Activated naive CD8-positive, alpha-beta T cell treated with anti-CD3 and anti-CD28 coated beads, Interleukin-2, amount 50 U/mL, for 24 hours (primary cell): ENCODE measurements at regions not wholly inside any gene's neighbourhood (a gene's known extent, or its start where the extent isn't known, plus 50 kb on each side); places are given as distances from the start of the nearest gene placed in this dataset.

ENCODE experiments used
- ATAC-seq: fragments of 150-1000 bp; cut with Tn5 transposase; one replicate; pipeline ENCODE4 v1.10.0; 2021
- DNase-seq: peaks from one replicate; pipeline ENCODE4 v3.0.0; 2021
- H3K27ac Mint-ChIP-seq: one replicate; pipeline ENCODE4 v1.8.0; 2021; ENCODE audit warnings: mild to moderate bottlenecking, mixed read lengths
- H3K27me3 Mint-ChIP-seq: one replicate; pipeline ENCODE4 v1.8.0; 2021; ENCODE audit warnings: mixed read lengths
- H3K36me3 Mint-ChIP-seq: one replicate; pipeline ENCODE4 v1.8.0; 2021; ENCODE audit warnings: low read depth, mixed read lengths
- H3K4me1 Mint-ChIP-seq: one replicate; pipeline ENCODE4 v1.8.0; 2021; ENCODE audit warnings: mixed read lengths
- H3K4me3 Mint-ChIP-seq: one replicate; pipeline ENCODE4 v1.8.0; 2021; ENCODE audit warnings: mild to moderate bottlenecking, moderate library complexity, mixed read lengths
- H3K9me3 Mint-ChIP-seq: one replicate; pipeline ENCODE4 v1.8.0; 2021; ENCODE audit warnings: mixed read lengths

DNA sequence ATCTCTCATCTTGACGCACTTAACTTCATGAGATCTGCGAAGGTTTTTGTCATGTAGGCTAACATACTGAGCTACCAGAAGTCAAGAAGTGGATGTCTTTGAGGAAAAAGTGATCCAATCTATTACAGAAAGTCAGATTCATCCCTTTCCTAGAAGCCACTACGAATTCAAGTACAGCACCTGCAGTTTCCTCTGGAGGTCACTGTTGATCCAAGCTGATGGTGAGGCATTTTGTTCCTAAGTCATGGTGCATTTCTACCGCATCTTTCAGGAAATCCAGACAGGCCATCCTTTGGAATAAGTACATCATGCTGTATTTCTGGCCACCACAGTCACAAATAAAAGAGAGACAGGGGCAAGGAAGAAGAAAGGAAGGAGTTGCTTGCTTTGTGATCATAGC lies 541.0 kb downstream of the CDY2B start:
- ATAC-seq = no peak
- Mint-ChIP-seq H3K27ac (no peak overlapping the region), H3K9me3 (peaks cover 15% of the 10 kb centered on the region), H3K27me3 (no peaks in the 10 kb centered on the region), H3K36me3 (no peaks in the 10 kb centered on the region), H3K4me1 (no peaks in the 10 kb centered on the region), H3K4me3 (no peak overlapping the region)
- no peak for DNase-seq

DNA sequence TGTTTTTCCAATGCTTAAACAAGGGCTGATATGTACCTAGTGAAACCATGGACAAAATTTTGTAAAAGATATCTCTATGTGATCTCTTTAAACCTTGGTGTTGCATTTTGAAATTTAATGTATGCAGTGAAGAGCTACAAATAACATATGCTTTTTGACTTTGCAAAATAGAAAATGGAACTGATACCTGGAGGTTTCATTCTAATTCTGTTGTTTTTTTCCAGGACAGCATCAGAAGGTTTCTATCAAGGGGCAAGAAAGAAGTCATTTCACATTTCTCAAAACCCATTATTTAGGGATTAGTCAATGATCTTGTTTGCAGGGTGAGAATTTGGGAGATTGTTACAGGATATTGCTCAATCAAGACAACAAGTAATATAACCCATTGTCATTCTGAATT lies 549.3 kb downstream of the CDY2B start:
- Mint-ChIP-seq H3K27ac (no peak overlapping the region), H3K9me3 (no peaks in the 10 kb centered on the region), H3K36me3 (no peaks in the 10 kb centered on the region), H3K4me1 (no peaks in the 10 kb centered on the region), H3K4me3 (no peak overlapping the region), H3K27me3 (no peaks in the 10 kb centered on the region)
- ATAC-seq (no peak), DNase-seq (no peak)

GRCh38 chrY:17319916-17320315 lies 560.1 kb downstream of the CDY2B start:
- ATAC-seq (no peak), DNase-seq (no peak)
- Mint-ChIP-seq H3K9me3 (no peaks in the 10 kb centered on the region), H3K27me3 (no peaks in the 10 kb centered on the region), H3K36me3 (no peaks in the 10 kb centered on the region), H3K4me3 (no peak overlapping the region), H3K4me1 (no peaks in the 10 kb centered on the region), H3K27ac (no peak overlapping the region)

- Mint-ChIP-seq H3K27ac (no peak overlapping the region), H3K9me3 (no peaks in the 10 kb centered on the region), H3K27me3 (no peaks in the 10 kb centered on the region), H3K36me3 (no peaks in the 10 kb centered on the region), H3K4me3 (no peak overlapping the region), H3K4me1 (no peaks in the 10 kb centered on the region)
- no peak for DNase-seq
- no peak for ATAC-seq
Measured at GRCh38 chrY:17318631-17319030, 561.4 kb downstream of the CDY2B start.

DNA sequence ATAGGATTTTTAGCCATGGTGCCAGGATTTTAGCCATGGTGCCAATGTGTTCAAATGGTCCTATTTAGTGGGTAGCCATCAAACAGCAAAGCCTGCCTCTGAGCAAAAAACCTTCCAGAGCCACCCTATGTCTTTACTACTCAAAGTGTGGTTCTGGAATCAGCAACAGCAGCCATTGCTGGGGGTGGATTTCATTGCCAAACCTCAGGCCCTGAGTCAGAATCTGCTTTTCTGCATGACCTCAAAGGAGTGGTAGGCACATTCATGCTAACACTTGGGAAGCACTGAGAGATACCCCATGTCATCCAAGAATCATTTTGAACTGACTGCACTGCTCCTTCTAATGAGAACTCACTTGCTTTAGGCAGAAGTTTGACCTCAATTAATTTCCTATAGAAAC lies 603.0 kb downstream of the CDY2B start:
- Mint-ChIP-seq H3K36me3 (no peaks in the 10 kb centered on the region), H3K4me1 (no peaks in the 10 kb centered on the region), H3K27ac (no peak overlapping the region), H3K9me3 (no peaks in the 10 kb centered on the region), H3K4me3 (no peak overlapping the region), H3K27me3 (no peaks in the 10 kb centered on the region)
- ATAC-seq = no peak
- no peak for DNase-seq

GRCh38 chrY:17259497-17259896 lies 620.5 kb downstream of the CDY2B start:
- Mint-ChIP-seq H3K27ac (no peak overlapping the region), H3K27me3 (no peaks in the 10 kb centered on the region), H3K4me1 (no peaks in the 10 kb centered on the region), H3K36me3 (no peaks in the 10 kb centered on the region), H3K4me3 (no peak overlapping the region), H3K9me3 (no peaks in the 10 kb centered on the region)
- ATAC-seq = no peak
- DNase-seq = no peak

DNA sequence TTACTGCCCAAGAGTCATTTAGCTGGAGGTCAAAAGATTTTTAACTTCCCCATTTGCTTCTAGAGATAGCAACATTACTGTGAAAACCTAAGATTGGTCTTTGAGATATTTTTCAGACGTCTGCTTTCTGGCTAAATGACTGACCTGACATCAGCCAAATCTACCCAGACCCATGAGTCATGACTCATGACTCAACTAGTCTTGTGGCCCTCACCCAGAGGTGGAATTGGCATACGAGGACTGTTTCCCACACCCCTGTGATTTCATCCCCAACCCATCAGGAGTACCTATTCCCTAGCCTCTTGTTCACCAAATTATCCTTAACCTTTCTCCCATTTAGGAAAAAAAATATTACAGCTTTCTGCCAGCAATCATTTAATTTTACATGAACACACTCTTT lies 641.6 kb downstream of the CDY2B start:
- no peaks in the 10 kb centered on the region for H3K4me1 Mint-ChIP-seq
- no peak for DNase-seq
- no peaks in the 10 kb centered on the region for H3K36me3 Mint-ChIP-seq
- ATAC-seq = no peak
- H3K27ac Mint-ChIP-seq = no peak overlapping the region
- H3K27me3 Mint-ChIP-seq = no peaks in the 10 kb centered on the region
- no peak overlapping the region for H3K4me3 Mint-ChIP-seq
- peaks cover 4% of the 10 kb centered on the region for H3K9me3 Mint-ChIP-seq

DNA sequence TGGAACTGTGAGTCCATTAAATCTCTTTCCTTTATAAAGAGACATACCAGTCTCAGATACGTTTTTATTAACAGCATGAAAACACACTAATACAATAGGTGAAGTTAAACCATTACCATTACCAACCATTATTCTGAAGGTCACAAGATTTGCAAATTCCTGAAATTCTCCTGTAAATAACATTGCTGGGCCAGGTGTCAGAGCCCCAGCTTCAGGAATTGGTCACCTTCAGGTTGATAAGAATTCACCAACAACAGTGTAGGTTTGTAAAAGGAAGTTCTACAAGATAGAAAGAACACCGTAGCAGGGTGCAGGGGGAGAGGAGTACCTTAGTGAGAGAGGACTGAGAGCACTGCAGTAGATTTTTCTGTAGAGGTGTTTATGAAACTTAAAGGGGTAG lies 644.3 kb downstream of the CDY2B start:
- DNase-seq (no peak), ATAC-seq (no peak)
- no peak overlapping the region for H3K27ac Mint-ChIP-seq
- no peaks in the 10 kb centered on the region for H3K27me3 Mint-ChIP-seq
- no peaks in the 10 kb centered on the region for H3K9me3 Mint-ChIP-seq
- H3K4me1 Mint-ChIP-seq = no peaks in the 10 kb centered on the region
- no peaks in the 10 kb centered on the region for H3K36me3 Mint-ChIP-seq
- no peak overlapping the region for H3K4me3 Mint-ChIP-seq

DNA sequence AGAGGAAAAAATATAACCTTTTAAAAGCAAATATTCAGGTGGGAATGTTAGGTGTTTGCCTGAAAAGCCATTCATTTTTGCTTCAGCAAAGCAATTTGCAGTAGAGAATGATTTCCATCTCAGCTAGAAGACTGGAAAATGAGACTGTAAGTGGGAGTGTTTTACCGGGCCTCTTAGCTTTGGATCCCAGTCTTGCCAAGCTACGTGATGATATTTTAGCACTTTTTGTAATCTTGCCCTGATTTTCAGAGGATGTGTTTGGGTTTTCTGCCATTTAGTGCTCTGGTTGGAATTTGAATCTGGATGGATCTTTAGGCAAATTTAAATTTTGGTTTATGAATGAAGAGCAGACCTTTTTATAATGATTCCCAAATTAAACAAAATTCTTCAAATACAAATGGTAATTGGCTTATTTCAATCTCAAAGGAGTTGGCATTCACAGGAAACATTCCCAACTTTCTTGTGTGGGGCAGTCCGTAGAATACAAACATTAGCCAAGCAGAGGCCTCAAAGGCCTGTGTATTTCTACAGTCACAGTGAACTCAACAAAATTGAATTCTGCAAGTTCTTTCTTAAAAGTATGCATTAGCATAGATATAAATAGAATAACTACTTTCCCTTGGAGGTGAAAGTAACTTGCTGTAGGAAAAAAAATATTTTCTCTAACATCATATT lies 646.4 kb downstream of the CDY2B start:
- Mint-ChIP-seq H3K27ac (no peak overlapping the region), H3K9me3 (no peaks in the 10 kb centered on the region), H3K4me3 (no peak overlapping the region), H3K36me3 (no peaks in the 10 kb centered on the region), H3K4me1 (no peaks in the 10 kb centered on the region), H3K27me3 (no peaks in the 10 kb centered on the region)
- DNase-seq = no peak
- no peak for ATAC-seq

- H3K36me3 Mint-ChIP-seq = no peaks in the 10 kb centered on the region
- H3K27ac Mint-ChIP-seq = no peak overlapping the region
- ATAC-seq (no peak), DNase-seq (no peak)
- H3K4me1 Mint-ChIP-seq = no peaks in the 10 kb centered on the region
- no peaks in the 10 kb centered on the region for H3K9me3 Mint-ChIP-seq
- no peak overlapping the region for H3K4me3 Mint-ChIP-seq
- no peaks in the 10 kb centered on the region for H3K27me3 Mint-ChIP-seq
Measured at GRCh38 chrY:17231994-17232393, 648.0 kb downstream of the CDY2B start.

DNA sequence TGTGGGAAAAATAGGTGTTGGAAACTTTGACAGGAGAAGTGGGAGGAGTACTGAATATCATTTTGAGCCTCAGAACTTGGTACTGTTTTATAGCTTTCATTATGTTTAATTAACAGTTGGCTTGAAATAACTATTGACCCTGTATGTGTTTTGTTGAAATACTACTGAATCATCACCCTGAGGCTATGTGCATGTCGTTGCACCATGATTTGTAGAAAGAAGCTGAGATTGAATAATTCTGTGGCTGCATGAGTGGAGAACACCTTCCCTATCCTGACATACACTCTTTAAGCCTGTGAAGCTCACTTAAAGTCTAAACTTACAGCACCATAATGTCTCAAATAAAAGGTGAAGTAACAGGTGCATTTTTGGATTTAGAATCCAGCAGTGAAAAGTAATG lies 656.5 kb downstream of the CDY2B start:
- no peaks in the 10 kb centered on the region for H3K36me3 Mint-ChIP-seq
- peaks cover 4% of the 10 kb centered on the region for H3K9me3 Mint-ChIP-seq
- H3K4me3 Mint-ChIP-seq = no peak overlapping the region
- no peak for DNase-seq
- no peak overlapping the region for H3K27ac Mint-ChIP-seq
- no peaks in the 10 kb centered on the region for H3K27me3 Mint-ChIP-seq
- no peak for ATAC-seq
- H3K4me1 Mint-ChIP-seq = no peaks in the 10 kb centered on the region

DNA sequence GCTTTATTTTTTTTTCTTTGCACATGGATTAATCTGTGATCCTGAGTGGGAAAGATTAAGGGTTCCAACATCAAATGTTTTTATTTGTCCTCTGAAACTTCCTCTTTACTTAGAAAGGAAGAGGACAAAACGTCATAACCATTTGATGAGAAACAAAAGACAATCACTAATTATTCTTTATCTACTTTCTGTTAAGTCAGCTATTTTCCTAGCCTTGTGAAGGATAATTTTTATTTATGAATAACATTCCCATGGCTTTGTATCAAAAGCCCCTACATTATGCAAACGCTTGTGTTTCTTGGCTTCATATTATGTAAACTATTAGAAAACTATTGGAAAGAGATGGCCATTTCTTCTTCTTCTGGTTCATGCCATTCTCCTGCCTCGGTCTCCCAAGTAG lies 677.6 kb downstream of the CDY2B start:
- Mint-ChIP-seq H3K9me3 (no peaks in the 10 kb centered on the region), H3K27ac (no peak overlapping the region), H3K4me3 (no peak overlapping the region), H3K36me3 (no peaks in the 10 kb centered on the region), H3K27me3 (no peaks in the 10 kb centered on the region), H3K4me1 (no peaks in the 10 kb centered on the region)
- ATAC-seq (no peak), DNase-seq (no peak)

DNA sequence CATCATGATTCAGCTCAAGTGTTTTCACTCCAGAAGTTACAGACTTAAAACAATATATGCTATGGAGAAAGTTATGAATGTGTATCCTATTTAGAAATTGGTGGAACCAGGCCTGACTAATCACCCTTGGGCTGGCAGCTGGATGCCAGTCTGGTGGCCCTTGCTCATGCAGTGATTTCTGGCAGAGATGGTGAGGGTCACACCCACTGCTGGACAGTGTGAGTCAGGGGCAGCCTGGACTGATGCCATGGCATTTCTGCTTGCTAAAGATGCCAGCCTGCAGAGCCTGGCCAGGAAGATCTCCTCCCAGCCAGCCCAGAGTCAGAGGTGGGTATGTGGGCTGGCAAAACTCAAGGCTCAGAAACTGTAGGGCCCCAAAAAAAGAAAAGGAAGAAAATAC lies 695.7 kb downstream of the CDY2B start:
- Mint-ChIP-seq H3K4me3 (no peak overlapping the region), H3K9me3 (no peaks in the 10 kb centered on the region), H3K27me3 (no peaks in the 10 kb centered on the region), H3K27ac (no peak overlapping the region), H3K36me3 (no peaks in the 10 kb centered on the region), H3K4me1 (no peaks in the 10 kb centered on the region)
- ATAC-seq (no peak), DNase-seq (no peak)

GRCh38 chrY:17166881-17167280 lies 713.1 kb downstream of the CDY2B start:
- ATAC-seq (no peak), DNase-seq (no peak)
- no peaks in the 10 kb centered on the region for H3K4me1 Mint-ChIP-seq

GRCh38 chrY:17122166-17122565 lies 757.9 kb downstream of the CDY2B start:
- Mint-ChIP-seq H3K4me1 (no peaks in the 10 kb centered on the region), H3K36me3 (no peaks in the 10 kb centered on the region), H3K27me3 (no peaks in the 10 kb centered on the region), H3K9me3 (peaks cover 4% of the 10 kb centered on the region), H3K27ac (no peak overlapping the region), H3K4me3 (no peak overlapping the region)
- no peak for DNase-seq
- no peak for ATAC-seq

More at GRCh38 chrY:17166881-17167280, 713.1 kb downstream of the CDY2B start:
- Mint-ChIP-seq H3K27ac (no peak overlapping the region), H3K9me3 (no peaks in the 10 kb centered on the region), H3K27me3 (no peaks in the 10 kb centered on the region), H3K36me3 (no peaks in the 10 kb centered on the region), H3K4me3 (no peak overlapping the region)

DNA sequence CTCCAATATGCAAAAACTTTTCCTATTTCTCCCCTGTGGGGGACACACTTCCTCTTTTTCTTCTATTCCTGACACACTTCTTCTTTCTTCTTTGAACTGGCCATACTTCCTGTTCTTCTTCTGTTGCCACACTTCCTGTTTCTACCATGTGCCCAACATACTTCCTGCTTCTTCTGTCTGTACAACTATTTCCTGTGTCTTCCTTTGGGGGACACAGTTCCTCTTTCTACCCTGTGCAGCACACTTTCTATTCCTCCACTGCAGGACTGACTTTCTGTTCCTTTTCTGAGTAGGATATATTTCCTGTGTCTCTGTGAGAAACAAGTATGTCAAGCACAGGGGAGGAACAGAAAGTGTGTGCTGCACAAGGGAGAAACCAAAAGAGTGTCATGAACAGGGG lies 794.7 kb downstream of the CDY2B start:
- H3K27me3 Mint-ChIP-seq = no peaks in the 10 kb centered on the region
- H3K27ac Mint-ChIP-seq = no peak overlapping the region
- peaks cover 3% of the 10 kb centered on the region for H3K9me3 Mint-ChIP-seq
- ATAC-seq (no peak), DNase-seq (no peak)
- peaks cover 2% of the 10 kb centered on the region for H3K4me1 Mint-ChIP-seq
- H3K36me3 Mint-ChIP-seq = peaks cover 2% of the 10 kb centered on the region
- H3K4me3 Mint-ChIP-seq = no peak overlapping the region
